ENCODE measurements at regions not wholly inside any gene's neighbourhood (a gene's known extent, or its start where the extent isn't known, plus 50 kb on each side); places are given as distances from the start of the nearest gene placed in this dataset.

DNA sequence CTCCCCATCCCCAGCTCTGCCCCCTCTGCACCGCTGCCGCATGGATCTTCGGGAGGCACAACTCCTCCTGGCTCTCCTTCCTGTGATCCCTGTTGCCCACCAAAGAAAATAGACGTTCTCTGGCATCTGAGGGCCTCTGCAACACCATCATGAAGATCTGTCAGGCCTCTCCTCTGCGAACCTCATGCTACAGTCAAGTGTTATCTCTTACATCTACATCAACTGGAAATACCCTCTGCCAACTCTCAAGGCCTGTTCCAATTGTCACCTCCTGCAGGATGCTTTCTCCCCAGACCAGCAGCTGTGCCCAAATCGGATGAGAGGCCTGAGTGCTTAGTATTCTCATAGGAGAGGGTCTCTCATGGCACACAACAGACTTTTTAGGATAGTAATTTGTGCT lies 478.4 kb downstream of the BCL11A start:
- H3K4me3 ChIP-seq, result no peak overlapping the region
- TF ChIP-seq, protein P1, sequence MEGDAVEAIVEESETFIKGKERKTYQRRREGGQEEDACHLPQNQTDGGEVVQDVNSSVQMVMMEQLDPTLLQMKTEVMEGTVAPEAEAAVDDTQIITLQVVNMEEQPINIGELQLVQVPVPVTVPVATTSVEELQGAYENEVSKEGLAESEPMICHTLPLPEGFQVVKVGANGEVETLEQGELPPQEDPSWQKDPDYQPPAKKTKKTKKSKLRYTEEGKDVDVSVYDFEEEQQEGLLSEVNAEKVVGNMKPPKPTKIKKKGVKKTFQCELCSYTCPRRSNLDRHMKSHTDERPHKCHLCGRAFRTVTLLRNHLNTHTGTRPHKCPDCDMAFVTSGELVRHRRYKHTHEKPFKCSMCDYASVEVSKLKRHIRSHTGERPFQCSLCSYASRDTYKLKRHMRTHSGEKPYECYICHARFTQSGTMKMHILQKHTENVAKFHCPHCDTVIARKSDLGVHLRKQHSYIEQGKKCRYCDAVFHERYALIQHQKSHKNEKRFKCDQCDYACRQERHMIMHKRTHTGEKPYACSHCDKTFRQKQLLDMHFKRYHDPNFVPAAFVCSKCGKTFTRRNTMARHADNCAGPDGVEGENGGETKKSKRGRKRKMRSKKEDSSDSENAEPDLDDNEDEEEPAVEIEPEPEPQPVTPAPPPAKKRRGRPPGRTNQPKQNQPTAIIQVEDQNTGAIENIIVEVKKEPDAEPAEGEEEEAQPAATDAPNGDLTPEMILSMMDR (IDR thresholded peaks at IDR 0.05), result no peak
- no peak for DNase-seq
- no peaks in the 10 kb centered on the region for H3K9me3 ChIP-seq
- no peak for ATAC-seq
- no peaks in the 10 kb centered on the region for H3K4me1 ChIP-seq (ENCODE audit: low read depth)
- intact Hi-C loops (cut with DNase I, micrococcal nuclease), result no loop called here
- H3K36me3 ChIP-seq (ENCODE audit: low read depth), result no peaks in the 10 kb centered on the region

DNA sequence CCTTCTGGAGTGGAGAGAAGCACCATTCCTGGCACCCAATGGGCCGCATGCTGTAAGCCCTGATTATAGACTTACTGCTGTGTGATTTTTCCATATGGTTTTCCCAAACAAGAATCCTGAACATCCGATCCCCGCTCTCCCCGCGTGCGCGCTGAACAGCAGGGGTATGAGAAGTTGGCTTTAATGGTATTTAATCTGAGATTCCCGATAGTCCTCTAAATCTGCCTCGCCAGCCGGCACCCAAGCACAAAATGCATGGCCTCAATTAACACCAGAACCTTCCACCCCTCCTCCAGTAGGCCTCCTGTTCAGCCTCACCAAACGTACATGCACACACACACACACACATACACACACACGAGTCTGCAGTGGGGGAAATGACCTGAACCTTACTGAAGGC lies 480.3 kb downstream of the BCL11A start:
- intact Hi-C loops (cut with DNase I, micrococcal nuclease), result no loop called here

GRCh38 chr2:60072609-60073008 lies 480.8 kb downstream of the BCL11A start:
- ATAC-seq (no peak), DNase-seq (no peak)
- TF ChIP-seq, protein P1 (IDR thresholded peaks at IDR 0.05), result no peak
- intact Hi-C loops (cut with DNase I, micrococcal nuclease), result no loop called here
- H3K9me3 ChIP-seq, result no peaks in the 10 kb centered on the region
- H3K4me3 ChIP-seq, result no peak overlapping the region
- no peaks in the 10 kb centered on the region for H3K36me3 ChIP-seq (ENCODE audit: low read depth)
- H3K4me1 ChIP-seq (ENCODE audit: low read depth), result no peaks in the 10 kb centered on the region

More for the DNA sequence above, 480.3 kb downstream of the BCL11A start:
- TF ChIP-seq, protein P1 (IDR thresholded peaks at IDR 0.05), result no peak
- Histone ChIP-seq H3K9me3 (no peaks in the 10 kb centered on the region), H3K4me1 (ENCODE audit: low read depth) (no peaks in the 10 kb centered on the region), H3K4me3 (no peak overlapping the region), H3K36me3 (ENCODE audit: low read depth) (no peaks in the 10 kb centered on the region)
- no peak for DNase-seq
- no peak for ATAC-seq

DNA sequence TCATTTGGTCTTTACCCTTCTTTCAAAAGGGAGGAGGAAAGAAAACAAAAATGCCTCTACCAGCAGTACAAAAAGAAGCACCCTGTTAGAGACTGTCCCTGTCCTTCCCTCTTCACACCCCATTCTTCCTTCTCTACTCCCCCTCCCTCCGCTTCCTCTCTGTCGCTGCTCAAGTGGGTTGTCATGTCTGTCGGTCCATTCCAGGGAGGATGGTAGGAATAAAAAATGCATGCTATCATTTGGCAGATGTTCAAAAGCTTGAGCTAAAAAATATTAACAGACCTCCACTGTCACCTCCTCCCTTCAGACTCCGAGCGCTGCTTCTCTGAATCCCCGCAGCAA lies 482.0 kb downstream of the BCL11A start:
- no peaks in the 10 kb centered on the region for H3K4me1 ChIP-seq (ENCODE audit: low read depth)
- no peaks in the 10 kb centered on the region for H3K36me3 ChIP-seq (ENCODE audit: low read depth)
- TF ChIP-seq, protein P1 (IDR thresholded peaks at IDR 0.05), result no peak
- DNase-seq (no peak), ATAC-seq (no peak)
- intact Hi-C loops (cut with DNase I, micrococcal nuclease), result no loop called here
- no peak overlapping the region for H3K4me3 ChIP-seq
- no peaks in the 10 kb centered on the region for H3K9me3 ChIP-seq

DNA sequence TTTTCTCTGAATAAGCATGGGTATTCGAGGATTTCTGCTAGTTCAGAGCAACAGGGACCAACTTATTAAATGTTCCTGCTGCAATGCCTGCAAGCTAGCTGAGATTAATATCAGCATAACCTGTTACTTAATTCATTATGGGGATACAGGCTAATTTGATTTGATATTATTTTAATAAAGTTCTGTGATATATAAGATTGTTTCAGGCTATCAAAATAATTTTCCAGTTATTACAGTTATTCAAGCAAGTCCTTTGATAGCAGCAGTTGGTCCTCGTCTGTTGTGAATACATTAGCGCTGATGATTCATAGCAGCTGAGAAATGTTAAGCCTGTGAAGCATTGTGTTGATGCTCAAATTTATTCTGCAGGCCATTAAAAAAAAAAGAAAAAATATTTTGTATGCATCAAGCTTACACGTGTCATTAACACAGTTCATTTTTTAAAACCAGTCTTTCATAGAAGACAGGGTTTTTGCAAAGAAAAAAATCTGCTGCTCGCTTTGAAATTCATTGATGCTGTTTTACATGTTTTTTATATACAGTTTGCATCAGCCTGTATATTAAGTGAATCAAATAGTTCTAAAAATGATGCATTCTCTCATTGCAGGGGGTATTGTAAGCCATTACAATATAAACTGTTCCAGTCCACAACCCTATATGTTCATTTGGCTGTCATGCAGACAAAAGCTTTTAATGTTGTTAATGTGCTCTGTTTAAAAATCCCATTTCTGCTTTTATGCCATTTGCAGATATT lies 482.5 kb downstream of the BCL11A start:
- intact Hi-C loops (cut with DNase I, micrococcal nuclease), result no loop called here
- Histone ChIP-seq H3K36me3 (ENCODE audit: low read depth) (no peaks in the 10 kb centered on the region), H3K9me3 (no peaks in the 10 kb centered on the region), H3K4me1 (ENCODE audit: low read depth) (no peaks in the 10 kb centered on the region), H3K4me3 (no peak overlapping the region)
- TF ChIP-seq, protein P1 (IDR thresholded peaks at IDR 0.05), result no peak
- ATAC-seq (no peak), DNase-seq (no peak)

DNA sequence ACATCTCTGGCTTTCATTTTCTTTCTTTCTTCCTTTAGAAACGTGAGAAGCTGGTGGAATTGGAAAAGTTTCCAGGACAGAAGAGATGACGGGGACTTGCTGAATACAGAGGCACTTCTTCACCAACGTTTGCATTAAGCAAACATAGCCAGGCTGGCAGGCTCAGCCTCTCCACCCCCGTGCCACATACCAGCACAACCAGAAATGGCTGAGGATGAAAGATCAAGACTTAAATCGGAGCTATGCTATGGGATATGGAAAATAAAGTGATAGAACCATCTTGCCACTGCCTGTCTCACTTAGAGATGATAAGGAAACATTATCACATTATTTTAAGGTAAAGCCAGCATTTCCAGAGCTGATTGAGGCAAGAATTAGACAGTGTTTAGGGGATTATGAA lies 483.3 kb downstream of the BCL11A start:
- Histone ChIP-seq H3K36me3 (ENCODE audit: low read depth) (no peaks in the 10 kb centered on the region), H3K4me3 (no peak overlapping the region), H3K9me3 (no peaks in the 10 kb centered on the region), H3K4me1 (ENCODE audit: low read depth) (no peaks in the 10 kb centered on the region)
- TF ChIP-seq, protein P1 (IDR thresholded peaks at IDR 0.05), result no peak
- ATAC-seq (peak; percentile 36), DNase-seq (no peak)
- intact Hi-C loops (cut with DNase I, micrococcal nuclease), result no loop called here
